Fibroblast of villous mesenchyme (primary cell): ENCODE measurements at regions not wholly inside any gene's neighbourhood (a gene's known extent, or its start where the extent isn't known, plus 50 kb on each side); places are given as distances from the start of the nearest gene placed in this dataset.

ENCODE experiments used
- DNase-seq: peaks from one replicate; pipeline ENCODE4 v3.0.0-alpha.2; 2010; ENCODE audit warnings: low read depth
- H3K4me3 ChIP-seq: 2 replicates; pipeline ENCODE4 v1.5.1; 2011; ENCODE audit warnings: low read depth, mild to moderate bottlenecking, low read length
- TF ChIP-seq, protein P1 (sequence below): IDR thresholded peaks from 2 replicates; pipeline ENCODE4 v1.5.1; 2012; ENCODE audit warnings: low read depth, mild to moderate bottlenecking, low read length; ENCODE audit not compliant: insufficient read depth

DNA sequence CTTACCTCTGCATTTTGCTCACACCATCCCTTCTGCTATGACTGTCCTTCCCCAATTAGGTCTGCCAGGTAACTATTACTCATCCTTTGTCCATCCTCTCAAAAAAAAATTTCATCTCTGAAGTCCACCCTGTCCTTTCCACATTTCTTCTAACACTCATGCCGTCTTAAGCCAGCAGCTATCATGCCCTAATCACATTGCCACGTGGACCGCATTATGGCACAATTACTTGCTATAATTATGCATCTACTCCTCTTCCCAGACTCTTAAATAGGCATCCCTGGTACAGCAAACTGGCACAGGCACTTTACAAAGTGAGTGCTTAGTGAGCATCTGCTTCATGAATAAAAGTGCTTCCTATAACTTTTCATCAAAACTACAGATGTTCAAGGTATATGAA, 295.4 kb upstream of the ESRRG start:
- no peak overlapping the region for H3K4me3 ChIP-seq
- no peak for DNase-seq
- TF ChIP-seq, protein P1, sequence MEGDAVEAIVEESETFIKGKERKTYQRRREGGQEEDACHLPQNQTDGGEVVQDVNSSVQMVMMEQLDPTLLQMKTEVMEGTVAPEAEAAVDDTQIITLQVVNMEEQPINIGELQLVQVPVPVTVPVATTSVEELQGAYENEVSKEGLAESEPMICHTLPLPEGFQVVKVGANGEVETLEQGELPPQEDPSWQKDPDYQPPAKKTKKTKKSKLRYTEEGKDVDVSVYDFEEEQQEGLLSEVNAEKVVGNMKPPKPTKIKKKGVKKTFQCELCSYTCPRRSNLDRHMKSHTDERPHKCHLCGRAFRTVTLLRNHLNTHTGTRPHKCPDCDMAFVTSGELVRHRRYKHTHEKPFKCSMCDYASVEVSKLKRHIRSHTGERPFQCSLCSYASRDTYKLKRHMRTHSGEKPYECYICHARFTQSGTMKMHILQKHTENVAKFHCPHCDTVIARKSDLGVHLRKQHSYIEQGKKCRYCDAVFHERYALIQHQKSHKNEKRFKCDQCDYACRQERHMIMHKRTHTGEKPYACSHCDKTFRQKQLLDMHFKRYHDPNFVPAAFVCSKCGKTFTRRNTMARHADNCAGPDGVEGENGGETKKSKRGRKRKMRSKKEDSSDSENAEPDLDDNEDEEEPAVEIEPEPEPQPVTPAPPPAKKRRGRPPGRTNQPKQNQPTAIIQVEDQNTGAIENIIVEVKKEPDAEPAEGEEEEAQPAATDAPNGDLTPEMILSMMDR, result no peak

DNA sequence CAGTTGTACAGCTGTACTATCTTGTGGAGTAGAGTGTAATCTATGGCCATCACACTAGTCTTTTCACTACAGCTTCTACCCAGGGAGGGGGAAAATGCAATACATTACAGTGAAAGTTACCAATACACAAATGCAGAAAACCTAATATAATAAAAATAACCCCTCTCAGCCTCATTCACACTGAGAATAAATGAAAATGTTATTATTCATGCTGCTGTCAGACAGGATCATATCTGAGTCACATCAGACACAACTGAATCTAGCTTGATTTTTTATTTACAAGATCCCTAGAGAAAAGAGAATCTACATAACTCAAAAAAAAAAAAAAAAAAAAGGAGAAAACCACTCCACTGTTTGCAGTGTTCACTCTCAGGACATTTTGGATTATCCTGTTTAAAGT, 293.9 kb upstream of the ESRRG start:
- TF ChIP-seq, protein P1, result no peak
- DNase-seq, result no peak
- H3K4me3 ChIP-seq, result no peak overlapping the region

DNA sequence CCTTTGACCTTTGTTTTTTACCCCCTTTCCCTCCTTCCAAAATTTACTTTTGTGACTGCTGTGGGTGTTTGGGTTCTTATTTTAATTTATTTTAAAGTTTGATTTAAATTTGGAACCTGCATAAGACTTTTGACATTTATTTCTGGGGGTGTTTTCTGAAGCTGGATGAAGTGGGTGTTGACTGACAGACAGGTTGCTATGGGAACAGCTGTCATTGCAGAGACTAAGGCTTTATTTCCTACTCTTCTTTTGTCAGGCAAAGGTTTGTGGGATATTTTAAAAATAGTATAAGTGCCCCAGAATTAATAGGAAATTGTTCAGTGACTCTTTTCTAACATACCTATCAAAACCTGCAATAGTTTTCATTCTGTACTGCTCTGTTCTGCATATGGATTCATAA, 290.8 kb upstream of the ESRRG start:
- TF ChIP-seq, protein P1, result no peak
- no peak overlapping the region for H3K4me3 ChIP-seq
- no peak for DNase-seq

DNA sequence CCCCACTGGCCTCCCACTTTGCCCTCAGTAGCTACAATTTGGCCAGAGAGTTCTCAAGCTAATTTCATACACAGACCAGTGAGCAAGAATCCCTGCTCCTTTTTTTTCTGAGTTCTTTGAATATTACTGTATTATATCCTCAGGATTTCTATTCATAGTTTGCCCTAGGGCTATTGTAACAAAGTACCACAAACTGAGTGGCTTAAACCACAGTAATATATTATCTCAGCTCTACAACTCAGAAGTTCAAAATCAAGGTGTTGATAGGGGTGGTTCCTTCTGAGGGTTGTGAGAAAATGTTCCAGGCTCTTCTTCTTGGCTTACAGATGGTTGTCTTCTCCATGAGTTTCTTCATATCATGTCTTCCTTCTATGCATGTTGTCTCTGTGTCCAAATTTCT, 289.4 kb upstream of the ESRRG start:
- TF ChIP-seq, protein P1, result no peak
- DNase-seq, result no peak
- no peak overlapping the region for H3K4me3 ChIP-seq

DNA sequence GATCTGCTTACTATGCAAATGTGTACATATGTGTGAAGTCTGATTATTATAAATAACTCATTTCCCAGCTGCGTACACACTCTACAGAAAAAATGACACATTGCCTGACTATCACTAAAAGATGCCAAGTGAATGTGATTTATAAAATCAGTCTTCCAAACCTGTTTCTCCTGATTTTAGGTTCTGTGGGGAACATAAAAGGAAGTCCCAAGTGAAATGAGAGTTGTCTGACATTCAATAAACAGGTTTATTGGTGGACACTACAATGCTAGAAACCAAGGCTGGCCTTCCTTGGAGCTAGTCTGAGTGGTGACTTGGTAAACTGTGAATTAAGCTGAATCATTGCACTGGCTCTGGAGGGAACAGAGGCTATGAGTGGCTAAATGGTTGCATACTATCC, 287.9 kb upstream of the ESRRG start:
- no peak for DNase-seq
- TF ChIP-seq, protein P1, result no peak

DNA sequence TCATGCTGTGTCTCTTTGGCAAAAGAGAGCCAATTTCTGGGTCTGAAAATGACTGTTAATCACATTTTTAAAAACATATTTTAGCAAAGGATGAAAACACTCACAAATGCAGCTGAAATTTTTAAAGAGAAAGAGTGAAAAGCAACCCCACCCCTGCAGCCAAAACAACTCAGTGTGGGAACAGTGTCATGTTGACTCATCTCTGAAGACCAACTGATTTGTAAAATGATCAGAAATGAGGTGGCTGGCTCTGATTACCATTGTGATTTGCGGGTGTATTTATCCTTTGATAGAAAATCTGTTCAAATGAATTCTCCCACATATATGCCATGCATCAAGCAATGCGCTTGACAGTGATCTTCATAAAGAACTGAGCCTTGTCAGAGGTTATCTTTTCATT, 287.0 kb upstream of the ESRRG start:
- DNase-seq, result no peak
- H3K4me3 ChIP-seq, result no peak overlapping the region
- TF ChIP-seq, protein P1, result no peak

More for the DNA sequence above, 287.9 kb upstream of the ESRRG start:
- no peak overlapping the region for H3K4me3 ChIP-seq

DNA sequence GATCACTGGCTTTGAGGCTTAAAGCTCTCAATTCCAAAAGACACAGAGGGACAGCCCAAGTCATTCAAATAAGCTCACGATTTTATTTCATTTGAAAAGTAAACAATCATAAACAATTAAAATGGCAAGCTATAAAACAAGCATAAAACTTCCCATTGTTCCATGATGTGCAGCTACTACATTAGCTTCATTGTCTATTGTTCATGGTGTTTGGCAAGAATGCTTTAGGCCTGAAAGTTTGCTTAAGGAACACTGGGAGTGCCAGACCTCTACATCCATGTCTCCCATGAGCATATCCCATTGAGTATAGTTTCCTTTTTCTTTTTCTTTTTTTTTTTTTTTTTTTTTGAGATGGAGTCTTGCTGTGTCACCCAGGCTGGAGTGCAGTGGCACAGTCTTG, 286.1 kb upstream of the ESRRG start:
- no peak for DNase-seq
- no peak overlapping the region for H3K4me3 ChIP-seq
- TF ChIP-seq, protein P1, result no peak
